ENCODE measurements at regions not wholly inside any gene's neighbourhood (a gene's known extent, or its start where the extent isn't known, plus 50 kb on each side); places are given as distances from the start of the nearest gene placed in this dataset.

DNA sequence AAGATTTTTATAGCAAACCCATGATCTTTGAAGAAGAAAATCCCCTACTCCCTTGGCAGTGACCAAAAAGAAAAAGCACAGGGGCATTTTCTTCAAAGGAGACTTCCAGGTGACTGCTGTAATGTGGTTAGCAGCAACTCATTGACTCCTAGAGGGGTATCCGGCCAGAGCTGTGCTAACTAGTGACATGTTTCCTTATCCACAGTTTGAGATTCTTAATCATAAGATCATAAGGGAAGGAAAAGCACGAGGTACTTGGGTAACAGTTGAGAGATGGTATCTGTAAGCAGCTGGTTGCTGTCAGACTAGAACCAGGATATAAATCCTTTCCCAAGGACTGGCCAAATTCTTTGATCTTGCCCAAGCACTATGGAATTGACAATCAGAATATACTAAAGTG lies 124.7 kb downstream of the MREG start:
- TF ChIP-seq, protein P1, sequence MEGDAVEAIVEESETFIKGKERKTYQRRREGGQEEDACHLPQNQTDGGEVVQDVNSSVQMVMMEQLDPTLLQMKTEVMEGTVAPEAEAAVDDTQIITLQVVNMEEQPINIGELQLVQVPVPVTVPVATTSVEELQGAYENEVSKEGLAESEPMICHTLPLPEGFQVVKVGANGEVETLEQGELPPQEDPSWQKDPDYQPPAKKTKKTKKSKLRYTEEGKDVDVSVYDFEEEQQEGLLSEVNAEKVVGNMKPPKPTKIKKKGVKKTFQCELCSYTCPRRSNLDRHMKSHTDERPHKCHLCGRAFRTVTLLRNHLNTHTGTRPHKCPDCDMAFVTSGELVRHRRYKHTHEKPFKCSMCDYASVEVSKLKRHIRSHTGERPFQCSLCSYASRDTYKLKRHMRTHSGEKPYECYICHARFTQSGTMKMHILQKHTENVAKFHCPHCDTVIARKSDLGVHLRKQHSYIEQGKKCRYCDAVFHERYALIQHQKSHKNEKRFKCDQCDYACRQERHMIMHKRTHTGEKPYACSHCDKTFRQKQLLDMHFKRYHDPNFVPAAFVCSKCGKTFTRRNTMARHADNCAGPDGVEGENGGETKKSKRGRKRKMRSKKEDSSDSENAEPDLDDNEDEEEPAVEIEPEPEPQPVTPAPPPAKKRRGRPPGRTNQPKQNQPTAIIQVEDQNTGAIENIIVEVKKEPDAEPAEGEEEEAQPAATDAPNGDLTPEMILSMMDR (conservative IDR thresholded peaks at IDR 0.05; ENCODE audit: low read depth, low read length): no peak
- no peak for TF ChIP-seq EZH2 (IDR thresholded peaks at IDR 0.05; ENCODE audit: low read length, unreplicated experiment)
